ENCODE measurements at regions not wholly inside any gene's neighbourhood (a gene's known extent, or its start where the extent isn't known, plus 50 kb on each side); places are given as distances from the start of the nearest gene placed in this dataset.
"Not testable (repeated sequence)": the region's sequence is repeated elsewhere in the genome, so short reads cannot be mapped to it uniquely, and the experiment has no call there.

GRCh38 chr11:103737747-103738146 lies 298.7 kb upstream of the DDI1 start:
- ChIA-PET POLR2A (ENCODE audit: unreplicated experiment) (no interaction called here), CTCF (no interaction called here)
- no peak overlapping the region for H3K4me3 ChIP-seq (ENCODE audit: low read length)
- TF ChIP-seq CTCF (conservative IDR thresholded peaks at IDR 0.05; ENCODE audit: low read depth, low read length) = no peak
- no peak for TF ChIP-seq EZH2phosphoT487 (IDR thresholded peaks at IDR 0.05; ENCODE audit: borderline replicate concordance, low read length)
- TF ChIP-seq EZH2 (IDR thresholded peaks at IDR 0.05; ENCODE audit: low read length, unreplicated experiment) = no peak
- no peaks in the 10 kb centered on the region for H3K4me1 ChIP-seq (ENCODE audit: insufficient read depth, low read length)
- no peak overlapping the region for H3K9ac ChIP-seq (ENCODE audit: low read length)
- H3K9me3 ChIP-seq (ENCODE audit: low read length) = no peaks in the 10 kb centered on the region
- H2AFZ ChIP-seq (ENCODE audit: low read length) = no peak overlapping the region
- H3F3A ChIP-seq (ENCODE audit: low read length, unreplicated experiment) = no peaks in the 10 kb centered on the region
- no peaks in the 10 kb centered on the region for H4K20me1 ChIP-seq (ENCODE audit: low read length)
- H3K27ac ChIP-seq (ENCODE audit: low read length) = no peak overlapping the region
- H3K9me2 ChIP-seq (replicated peaks; ENCODE audit: low read length) = no peaks in the 10 kb centered on the region
- ATAC-seq (no peak), DNase-seq (no peak)
- H3K4me2 ChIP-seq (ENCODE audit: low read length) = no peak overlapping the region
- BruUV-seq (replicated peaks) = no TSS peak
- H3K79me2 ChIP-seq (ENCODE audit: low read length) = no peaks in the 10 kb centered on the region
- intact Hi-C loops (cut with micrococcal nuclease) = no loop called here
- H3K36me3 ChIP-seq (ENCODE audit: low read depth, low read length) = no peaks in the 10 kb centered on the region
- H3K27me3 ChIP-seq (ENCODE audit: low read length) = no peaks in the 10 kb centered on the region

DNA sequence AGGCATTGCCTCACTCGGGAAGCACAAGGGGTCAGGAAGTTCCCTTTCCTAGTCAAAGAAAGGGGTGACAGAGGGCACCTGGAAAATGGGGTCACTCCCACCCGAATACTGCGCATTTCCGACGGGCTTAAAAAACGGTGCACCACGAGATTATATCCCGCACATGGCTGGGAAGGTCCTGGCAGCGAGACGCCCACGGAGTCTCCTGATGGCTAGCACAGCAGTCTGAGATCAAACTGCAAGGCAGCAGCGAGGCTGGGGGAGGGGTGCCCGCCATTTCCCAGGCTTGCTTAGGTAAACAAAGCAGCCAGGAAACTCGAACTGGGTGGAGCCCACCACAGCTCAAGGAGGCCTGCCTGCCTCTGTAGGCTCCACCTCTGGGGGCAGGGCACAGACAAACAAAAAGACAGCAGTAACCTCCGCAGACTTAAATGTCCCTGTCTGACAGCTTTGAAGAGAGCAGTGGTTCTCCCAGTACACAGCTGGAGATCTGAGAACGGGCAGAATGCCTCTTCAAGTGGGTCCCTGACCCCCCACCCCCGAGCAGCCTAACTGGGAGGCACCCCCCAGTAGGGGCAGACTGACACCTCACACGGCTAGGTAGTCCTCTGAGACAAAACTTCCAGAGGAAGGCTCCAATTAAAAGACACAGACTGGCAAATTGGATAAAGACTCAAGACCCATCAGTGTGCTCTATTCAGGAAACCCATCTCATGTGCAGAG lies 297.2 kb upstream of the DDI1 start:
- H3K9ac ChIP-seq (ENCODE audit: low read length); H3K36me3 ChIP-seq (ENCODE audit: low read depth, low read length); H3K9me3 ChIP-seq (ENCODE audit: low read length); H3K9me2 ChIP-seq (replicated peaks; ENCODE audit: low read length); H3K27ac ChIP-seq (ENCODE audit: low read length); H4K20me1 ChIP-seq (ENCODE audit: low read length); POLR2A ChIA-PET (ENCODE audit: unreplicated experiment); DNase-seq; BruUV-seq (replicated peaks); H3K27me3 ChIP-seq (ENCODE audit: low read length); H3K4me2 ChIP-seq (ENCODE audit: low read length); ATAC-seq; H3F3A ChIP-seq (ENCODE audit: low read length, unreplicated experiment); intact Hi-C loops (cut with micrococcal nuclease); H3K4me1 ChIP-seq (ENCODE audit: insufficient read depth, low read length); H3K79me2 ChIP-seq (ENCODE audit: low read length); CTCF ChIA-PET: not testable (repeated sequence)
- Histone ChIP-seq H3K4me3 (ENCODE audit: low read length) (peak overlapping the region; percentile 32; the same call in 1 of the 2 replicates), H2AFZ (ENCODE audit: low read length) (peak overlapping the region; percentile 59; the same call in 1 of the 2 replicates)

GRCh38 chr11:103744496-103745153 lies 291.8 kb upstream of the DDI1 start:
- DNase-seq (no peak), ATAC-seq (no peak)
- ChIA-PET CTCF (no interaction called here), POLR2A (ENCODE audit: unreplicated experiment) (no interaction called here)
- intact Hi-C loops (cut with micrococcal nuclease) = no loop called here
- H3K79me2 ChIP-seq (ENCODE audit: low read length) = no peaks in the 10 kb centered on the region
- no peaks in the 10 kb centered on the region for H3K9me3 ChIP-seq (ENCODE audit: low read length)
- H3K9ac ChIP-seq (ENCODE audit: low read length) = no peak overlapping the region
- no peaks in the 10 kb centered on the region for H3K4me1 ChIP-seq (ENCODE audit: insufficient read depth, low read length)
- no peaks in the 10 kb centered on the region for H4K20me1 ChIP-seq (ENCODE audit: low read length)
- H3K9me2 ChIP-seq (replicated peaks; ENCODE audit: low read length) = no peaks in the 10 kb centered on the region
- H3K27ac ChIP-seq (ENCODE audit: low read length) = no peak overlapping the region
- H3K4me3 ChIP-seq (ENCODE audit: low read length) = no peak overlapping the region
- H3F3A ChIP-seq (ENCODE audit: low read length, unreplicated experiment) = no peaks in the 10 kb centered on the region
- TF ChIP-seq CTCF (conservative IDR thresholded peaks at IDR 0.05; ENCODE audit: low read depth, low read length) (no peak), EZH2 (IDR thresholded peaks at IDR 0.05; ENCODE audit: low read length, unreplicated experiment) (no peak), EZH2phosphoT487 (IDR thresholded peaks at IDR 0.05; ENCODE audit: borderline replicate concordance, low read length) (no peak)
- no peaks in the 10 kb centered on the region for H3K36me3 ChIP-seq (ENCODE audit: low read depth, low read length)
- H3K27me3 ChIP-seq (ENCODE audit: low read length) = no peaks in the 10 kb centered on the region
- no peak overlapping the region for H2AFZ ChIP-seq (ENCODE audit: low read length)
- H3K4me2 ChIP-seq (ENCODE audit: low read length) = no peak overlapping the region
- BruUV-seq (replicated peaks) = no TSS peak
